ENCODE measurements at regions not wholly inside any gene's neighbourhood (a gene's known extent, or its start where the extent isn't known, plus 50 kb on each side); places are given as distances from the start of the nearest gene placed in this dataset.
"Not testable (repeated sequence)": the region's sequence is repeated elsewhere in the genome, so short reads cannot be mapped to it uniquely, and the experiment has no call there.

DNA sequence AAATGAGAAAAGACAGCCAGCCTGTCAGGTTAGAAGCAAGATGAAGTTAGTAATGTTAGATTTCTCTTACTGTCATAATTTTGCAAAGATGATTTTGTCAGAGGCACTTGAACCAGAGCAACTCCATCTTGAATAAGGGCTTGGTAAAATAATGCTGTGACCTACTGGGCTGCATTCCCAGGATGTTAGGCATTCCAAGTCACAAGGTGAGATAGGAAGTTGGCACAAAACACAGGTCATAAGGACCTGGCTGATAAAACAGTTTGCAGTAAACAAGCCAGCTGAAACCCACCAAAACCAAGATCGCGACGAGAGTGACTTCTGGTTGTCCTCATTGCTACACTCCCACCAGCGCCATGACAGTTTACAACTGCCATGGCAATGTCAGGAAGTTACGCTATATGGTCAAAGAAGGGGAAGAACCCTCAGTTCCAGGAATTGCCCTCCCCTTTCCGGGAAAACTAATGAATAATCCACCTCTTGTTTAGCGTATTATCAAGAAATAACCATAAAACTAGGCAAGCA, 1313.5 kb upstream of the TMEM132C start:
- no peak for DNase-seq

DNA sequence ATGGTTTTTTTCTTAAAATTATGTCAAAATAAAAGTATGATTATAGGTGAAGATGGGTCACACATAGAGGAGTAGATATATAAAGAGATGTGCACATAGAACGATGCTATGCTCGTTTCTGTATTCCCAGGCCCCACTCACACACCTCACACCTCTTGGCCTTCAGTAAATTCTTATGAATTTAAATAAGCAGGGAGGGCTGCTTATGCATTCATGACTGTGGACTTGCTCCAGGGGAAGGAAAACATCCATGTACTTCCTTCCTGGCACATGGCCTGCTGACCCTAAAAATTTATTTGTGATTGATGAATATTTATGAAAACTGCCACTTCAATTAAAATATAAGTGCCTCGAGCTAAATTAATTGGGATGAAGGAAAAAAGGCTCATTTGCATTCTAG, 1306.7 kb upstream of the TMEM132C start:
- no peak for DNase-seq

DNA sequence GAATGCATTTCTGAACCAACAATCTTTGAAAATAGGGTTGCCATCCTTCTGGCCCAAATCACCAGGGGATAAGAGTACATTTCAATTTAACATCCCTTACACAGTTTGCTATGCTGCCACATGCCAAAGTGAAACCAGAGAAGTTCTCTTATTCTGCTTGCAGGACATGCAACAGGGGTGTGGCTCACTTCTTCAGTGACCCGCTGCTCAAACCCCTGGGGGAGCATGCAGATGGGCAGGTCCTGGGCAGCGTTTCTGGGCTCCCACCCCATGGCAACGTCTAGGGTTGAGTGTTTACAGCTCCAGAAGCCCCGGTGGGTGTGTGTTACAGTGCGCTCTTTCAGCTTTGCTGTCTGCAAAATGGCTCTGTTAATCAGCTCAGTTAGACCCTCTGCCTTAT, 1306.3 kb upstream of the TMEM132C start:
- DNase-seq = no peak

DNA sequence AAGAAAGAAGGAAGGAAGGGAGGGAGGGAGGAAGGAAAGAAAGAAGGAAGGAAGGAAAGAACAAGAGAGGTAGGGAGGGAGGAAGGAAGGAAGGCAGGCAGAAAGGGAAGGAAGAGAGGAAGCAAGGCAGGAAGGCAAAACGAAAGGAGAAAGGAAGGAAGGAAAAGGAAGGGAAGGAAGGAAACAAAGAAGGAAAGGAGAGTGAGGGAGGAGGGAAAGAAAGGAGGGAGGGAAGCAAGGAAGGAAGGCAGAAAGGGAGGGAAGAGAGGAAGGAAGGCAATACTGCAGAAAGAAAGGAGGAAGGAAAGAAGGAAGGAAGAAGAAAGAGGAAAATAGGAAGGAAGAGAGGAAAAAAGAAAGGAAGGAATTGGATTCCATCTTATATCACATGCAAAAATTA, 1303.1 kb upstream of the TMEM132C start:
- no peak for DNase-seq

DNA sequence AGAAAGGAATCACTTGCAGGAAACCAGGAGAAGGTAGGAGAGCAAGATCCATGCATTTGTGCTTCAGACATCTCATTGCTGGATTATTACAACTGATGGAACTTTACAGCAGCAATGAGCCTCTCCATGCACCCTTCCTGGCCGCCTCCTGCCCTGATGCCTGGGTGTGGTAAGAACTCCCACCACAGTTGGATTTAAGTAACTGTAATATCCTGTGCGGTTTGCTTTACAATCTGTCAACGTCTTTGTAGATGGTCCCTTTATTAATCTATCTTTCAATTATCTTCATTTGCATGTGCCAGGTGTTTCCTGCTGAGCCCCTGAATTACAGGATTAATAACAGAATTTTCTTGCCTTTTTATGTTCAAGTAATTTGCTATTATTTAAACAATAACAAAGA, 1300.5 kb upstream of the TMEM132C start:
- no peak for DNase-seq

DNA sequence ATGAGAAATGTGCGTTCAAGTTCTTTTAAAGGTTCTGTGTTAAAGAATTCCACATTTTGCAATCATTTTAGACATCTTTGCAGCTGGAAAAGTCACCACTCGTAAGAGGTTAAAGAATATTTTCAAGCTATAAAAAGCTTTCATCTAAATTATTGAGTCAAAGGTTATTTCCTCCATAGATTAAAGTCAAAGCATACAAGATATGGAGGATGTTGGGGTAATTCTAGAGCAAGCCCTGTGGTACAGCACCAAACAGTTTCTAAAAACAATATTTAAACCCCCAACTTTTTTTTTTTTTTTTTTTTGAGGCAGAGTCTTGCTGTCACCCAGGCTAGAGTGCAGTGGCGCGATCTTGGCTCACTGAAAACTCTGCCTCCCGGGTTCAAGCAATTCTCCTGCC, 1299.8 kb upstream of the TMEM132C start:
- no peak for DNase-seq

DNA sequence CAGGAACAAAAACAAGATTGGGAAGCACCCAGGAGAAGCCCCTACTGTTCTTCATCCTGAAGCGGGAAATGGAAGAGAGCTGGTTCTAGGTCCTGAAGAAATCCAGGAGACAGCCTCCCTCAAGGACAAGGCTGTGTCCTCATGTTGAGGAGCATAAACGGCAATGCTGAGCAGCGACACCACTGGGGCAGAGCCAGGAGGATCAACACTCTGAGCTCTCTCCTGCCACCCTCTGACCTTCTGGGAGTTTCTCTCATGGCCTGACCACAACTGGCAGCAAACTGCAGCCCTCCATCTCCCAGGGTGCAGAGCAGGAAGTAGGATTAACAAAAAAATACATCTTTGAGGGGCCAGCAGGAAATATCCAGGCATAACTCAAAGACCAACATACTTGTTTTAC, 1292.2 kb upstream of the TMEM132C start:
- no peak for DNase-seq

DNA sequence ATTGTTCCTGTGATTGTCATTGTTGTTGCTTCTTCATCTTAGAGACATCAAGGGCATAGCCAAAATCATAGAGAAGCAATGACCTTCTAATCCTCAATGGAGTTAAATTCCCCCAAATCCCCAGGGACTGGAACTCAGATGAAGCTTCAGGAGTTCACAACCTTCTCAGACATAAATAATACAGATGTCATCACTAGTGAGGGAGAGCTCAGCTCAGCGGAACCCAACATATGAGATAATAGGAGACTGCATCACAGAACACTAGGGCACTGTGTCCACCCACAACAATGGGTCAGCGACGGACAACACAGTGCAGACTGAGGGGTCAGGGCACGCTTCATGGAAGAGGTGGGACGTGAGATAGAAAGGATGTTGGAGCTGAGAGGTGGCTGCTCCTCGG, 1290.4 kb upstream of the TMEM132C start:
- DNase-seq = no peak

DNA sequence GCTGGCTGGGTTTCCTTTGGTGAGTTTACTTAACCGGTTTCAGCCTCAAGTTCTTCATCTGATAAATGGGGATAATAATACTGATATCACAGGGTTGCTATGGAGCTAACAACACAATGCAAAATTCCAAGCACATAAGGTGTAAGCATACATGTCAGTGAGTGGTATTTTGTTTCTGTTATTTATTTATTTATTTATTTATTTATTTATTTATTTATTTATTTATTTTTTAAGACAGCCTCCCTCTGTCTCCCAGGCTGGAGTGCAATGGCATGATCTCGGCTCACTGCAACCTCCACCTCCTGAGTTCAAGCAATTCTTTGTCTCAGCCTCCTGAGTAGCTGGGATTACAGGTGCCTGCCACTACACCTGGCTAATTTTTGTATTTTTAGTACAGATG, 1287.4 kb upstream of the TMEM132C start:
- DNase-seq = not testable (repeated sequence)

DNA sequence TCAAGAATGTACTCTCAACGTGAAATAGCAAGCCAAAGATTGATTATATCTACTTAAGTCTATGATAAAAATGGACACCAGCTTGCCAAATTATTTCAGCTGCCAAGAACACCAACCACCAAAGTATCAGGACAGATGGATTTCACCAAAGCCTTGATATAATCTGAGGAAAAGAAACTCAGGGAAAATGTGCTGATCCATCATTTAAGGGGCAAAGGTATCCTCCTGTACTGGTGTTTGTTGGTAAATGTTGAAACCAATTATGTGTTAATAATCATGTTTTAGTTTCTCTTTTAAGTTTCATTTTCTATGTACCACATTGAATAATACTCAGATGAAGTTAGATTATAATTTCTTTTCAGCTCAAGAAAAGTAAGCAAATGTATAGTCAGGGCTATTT, 1284.3 kb upstream of the TMEM132C start:
- DNase-seq = no peak

DNA sequence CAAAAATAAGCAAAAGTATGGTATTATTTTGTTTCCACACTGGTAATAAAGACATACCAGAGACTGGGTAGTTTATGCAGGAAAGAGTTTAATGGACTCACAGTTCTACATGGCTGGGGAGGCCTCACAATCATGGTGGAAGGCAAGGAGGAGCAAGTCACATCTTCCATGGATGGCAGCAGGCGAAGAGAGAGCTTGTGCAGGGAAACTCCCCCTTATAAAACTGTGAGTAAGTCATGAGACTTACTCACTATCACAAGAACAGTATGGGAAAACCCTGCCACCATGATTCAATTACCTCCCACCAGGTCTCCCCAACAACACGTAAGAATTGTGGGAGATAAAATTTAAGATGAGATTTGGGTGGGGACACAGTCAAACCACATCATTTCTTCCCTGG, 1283.2 kb upstream of the TMEM132C start:
- not testable (repeated sequence) for DNase-seq

DNA sequence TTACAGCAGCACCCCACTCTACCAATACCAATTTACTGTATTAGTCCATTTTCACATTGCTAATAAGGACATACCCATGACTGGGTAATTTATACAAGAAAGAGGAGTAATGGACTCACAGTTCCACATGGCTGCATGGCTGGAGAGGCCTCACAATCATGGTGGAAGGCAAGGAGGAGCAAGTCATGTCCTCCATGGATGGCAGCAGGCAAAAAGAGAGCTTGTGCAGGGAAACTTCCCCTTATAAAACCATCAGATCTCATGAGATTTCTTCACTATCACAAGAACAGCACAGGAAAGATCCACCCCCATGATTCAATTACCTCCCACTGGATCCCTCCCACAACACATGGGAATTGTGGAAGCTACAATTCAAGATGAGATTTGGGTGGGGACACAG, 1281.3 kb upstream of the TMEM132C start:
- DNase-seq = not testable (repeated sequence)

DNA sequence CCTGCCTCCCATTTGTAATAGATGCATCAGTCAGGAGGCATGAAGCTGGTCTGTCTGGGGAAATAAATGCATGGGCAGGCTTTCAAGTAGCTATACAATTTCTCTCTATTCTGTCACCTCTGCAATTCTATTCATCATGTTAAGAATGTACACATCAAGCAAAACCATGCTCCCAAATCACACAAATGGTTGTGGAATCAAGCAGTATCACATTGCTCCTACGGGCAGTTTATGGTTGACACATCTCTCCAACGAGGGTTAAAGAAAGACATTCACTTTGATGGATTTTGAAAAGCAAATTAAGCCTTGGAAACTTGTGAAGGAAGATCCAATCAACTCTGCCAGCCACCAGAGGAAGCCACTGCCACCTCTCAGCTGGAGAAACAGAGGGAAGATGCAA, 1277.4 kb upstream of the TMEM132C start:
- no peak for DNase-seq

DNA sequence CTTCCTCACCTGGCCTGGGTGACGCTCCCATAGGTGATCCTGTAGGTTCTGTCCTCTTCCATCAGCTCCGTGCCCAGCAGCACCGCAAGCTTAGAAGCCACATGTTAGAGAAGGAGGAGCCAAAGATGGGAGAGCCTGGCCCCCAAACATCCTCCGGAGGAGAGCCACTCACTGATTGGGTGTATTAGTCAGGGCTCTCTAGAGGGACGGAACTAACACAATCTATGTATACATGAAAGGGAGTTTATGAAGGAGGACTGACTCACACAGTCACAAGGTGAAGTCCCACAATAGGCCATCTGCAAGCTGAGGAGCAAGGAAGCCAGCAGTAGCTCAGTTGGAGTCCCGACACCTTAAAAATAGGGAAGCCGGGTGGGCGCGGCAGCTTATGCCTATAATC, 1273.1 kb upstream of the TMEM132C start:
- DNase-seq = no peak

DNA sequence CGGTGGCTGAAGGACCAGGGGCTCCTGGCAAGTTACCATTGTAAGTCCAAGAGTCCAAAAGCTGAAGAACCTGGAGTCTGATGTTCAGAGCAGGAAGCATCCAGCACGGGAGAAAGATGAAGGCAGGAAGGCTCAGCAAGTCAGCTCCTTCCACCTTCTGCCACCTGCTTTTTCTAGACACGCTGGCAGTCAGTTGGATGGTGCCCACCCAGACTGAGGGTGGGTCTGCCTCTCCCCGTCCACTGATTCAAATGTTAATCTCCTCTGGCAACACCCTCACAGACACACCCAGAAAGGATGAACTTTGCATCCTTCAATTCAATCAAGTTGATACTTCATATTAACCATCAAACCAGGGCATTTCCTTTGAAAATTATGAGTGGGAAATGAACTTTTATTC, 1272.4 kb upstream of the TMEM132C start:
- DNase-seq = no peak

DNA sequence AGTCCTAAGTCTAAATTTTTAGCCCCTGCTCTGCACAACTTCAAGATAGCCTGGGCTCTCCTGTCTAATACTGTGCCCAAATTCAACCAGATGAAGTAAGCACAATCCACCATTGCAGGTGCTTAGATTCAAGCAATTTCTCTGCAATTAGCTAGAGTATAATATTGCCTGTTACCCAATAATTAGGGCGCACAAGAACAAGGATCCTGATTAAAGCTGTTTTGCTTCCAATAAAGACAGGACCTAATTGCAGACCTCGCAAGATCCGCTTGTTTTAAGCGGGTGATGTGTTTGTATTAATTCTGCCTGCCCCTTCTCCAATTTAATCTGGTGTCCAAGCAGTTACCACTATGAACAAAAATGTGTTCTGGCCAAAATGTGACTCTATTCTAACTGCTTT, 1268.9 kb upstream of the TMEM132C start:
- no peak for DNase-seq

DNA sequence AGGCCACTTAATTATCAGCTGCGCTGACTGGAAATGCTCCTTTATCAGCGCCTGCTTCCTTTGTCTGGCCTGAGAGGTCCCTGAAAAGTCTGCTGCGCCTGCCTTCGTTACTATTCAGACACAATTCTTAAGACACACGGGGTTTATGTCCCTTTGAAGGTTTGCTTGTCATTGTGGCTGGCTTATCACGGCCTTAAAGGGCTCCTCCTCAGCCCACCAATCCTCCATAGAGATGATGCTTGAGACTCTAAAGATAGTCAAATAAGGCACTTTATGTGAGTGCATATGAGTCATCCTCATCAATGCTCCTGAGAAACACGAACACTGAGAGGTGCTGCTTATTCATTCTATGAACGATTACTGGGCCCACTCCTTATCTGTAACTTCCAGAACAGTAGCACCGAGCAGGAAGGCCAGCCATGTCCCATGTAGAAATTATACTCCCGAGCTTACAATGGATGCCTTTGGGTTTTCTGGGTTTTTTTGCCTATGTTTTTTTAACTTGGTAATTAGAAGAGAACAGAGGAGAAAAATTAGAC, 1268.2 kb upstream of the TMEM132C start:
- no peak for DNase-seq

DNA sequence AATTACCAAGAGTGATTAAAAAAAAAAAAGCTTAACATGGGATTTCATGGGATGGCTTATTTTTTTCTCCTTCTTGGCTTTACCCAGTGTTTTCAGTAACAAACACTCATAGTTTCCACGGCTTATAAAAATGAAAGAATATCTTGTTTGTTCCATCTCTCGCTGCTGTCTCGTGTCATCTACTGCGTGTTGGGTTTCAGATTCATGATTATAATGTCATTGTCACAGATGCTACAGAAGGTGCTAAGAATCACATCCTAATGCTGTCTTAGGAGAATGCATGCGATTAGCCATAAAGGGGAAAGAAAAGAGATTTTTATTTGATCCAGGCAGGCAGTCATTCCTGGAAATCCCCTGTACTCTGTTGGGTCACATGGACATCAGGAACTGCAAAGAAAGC, 1267.6 kb upstream of the TMEM132C start:
- DNase-seq = no peak

DNA sequence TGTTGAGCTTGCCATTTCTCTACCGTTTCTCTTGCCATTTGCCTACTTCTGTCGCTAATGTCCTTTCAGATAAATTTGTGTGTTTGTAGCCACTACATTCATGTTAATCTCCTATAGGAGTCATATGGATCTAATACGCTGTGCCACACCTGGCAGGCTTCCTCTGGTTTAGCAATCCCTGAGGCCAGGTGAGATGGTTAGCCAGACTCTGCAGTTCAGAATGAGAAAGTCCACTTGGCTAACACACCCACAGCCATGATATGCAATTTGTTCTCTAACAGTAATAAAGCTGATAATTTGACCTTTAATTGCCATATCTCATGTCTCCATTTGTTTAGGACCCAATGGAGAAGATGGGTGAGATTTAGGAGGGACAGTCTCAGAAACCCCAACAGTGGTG, 1261.6 kb upstream of the TMEM132C start:
- DNase-seq = no peak

DNA sequence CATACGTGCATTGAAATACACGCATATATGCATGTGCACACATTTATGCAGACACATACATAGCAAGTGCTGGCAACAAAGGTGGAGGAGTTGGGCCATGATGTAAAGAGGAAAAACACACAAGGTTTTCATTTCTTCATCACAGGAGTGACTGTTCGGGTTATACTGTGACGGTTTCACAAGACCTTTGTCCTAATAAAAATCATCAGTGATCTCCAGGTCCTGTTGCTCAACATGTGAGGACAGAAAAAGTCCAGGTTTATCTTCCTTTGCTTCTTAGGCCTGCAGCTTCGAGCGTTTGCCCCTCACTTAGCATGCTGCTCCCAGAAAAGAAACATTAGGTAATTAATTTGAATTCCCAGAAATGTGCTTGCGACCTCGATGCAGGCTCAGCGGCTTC, 1260.0 kb upstream of the TMEM132C start:
- DNase-seq = no peak

DNA sequence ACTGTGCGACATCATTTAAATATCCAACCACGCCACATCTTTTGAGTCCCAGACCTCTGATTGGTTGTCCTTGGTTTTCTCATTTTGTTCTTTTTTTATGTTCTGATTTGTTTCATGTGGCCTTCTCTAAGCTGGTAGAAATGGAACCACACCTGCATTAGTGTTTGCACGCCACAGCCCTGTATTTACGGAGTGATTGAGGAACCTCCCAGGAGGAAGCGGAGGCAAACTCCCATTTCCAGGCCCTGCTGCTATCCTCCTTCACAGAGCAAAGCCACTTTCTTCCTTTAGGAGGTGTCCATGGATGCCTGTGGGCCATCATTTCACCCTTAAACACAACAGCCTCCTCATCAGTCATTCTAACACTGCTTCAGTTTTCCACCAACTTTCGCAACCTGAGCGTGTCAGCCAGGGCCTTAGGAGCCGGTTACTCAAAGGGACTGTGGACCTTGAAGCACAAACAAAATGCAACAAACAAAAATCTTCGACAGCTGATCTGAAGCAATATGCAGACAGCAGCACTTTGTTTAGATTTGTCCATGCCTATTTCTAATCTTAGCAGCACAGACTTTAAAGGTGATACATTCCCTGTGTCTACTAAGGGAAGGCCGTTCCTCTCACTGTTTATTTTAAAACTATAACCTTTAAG, 1258.1 kb upstream of the TMEM132C start:
- DNase-seq = no peak

DNA sequence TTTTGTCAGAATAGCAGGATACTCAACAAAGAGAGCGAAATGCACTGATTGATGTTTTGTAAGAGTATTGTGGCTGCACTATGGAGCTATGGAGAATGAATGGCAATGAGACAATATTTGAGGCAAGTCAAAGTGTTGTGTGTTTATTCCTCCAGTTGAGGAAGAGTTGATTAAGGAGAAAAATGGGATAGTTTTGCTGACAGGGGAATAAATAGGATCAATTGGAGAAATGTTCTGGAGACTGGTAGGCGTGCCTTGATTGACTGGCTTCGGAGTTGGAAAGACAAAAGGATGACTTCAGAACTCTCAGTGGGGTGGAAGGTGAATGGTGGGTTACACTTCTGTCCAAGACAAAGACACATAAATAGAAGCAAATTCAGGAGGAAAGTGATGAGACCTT, 1254.9 kb upstream of the TMEM132C start:
- DNase-seq = no peak

DNA sequence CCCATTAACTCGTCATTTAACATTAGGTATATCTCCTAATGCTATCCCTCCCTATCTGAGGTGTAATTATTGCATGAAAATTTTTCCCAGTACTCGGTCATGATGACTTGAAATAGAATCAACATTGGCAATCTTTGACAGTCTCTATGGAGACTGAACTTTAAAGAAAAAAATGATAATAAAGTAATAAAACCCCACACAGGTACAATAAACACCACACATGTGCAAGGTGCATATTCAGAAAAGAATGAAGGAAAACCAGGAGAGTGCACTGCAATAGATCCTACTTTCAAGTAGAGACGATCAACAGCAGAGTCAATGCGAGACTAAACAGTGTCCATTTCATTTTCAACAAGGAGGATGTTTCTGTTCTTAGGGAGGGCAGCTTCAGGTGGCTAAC, 1253.8 kb upstream of the TMEM132C start:
- DNase-seq = no peak

DNA sequence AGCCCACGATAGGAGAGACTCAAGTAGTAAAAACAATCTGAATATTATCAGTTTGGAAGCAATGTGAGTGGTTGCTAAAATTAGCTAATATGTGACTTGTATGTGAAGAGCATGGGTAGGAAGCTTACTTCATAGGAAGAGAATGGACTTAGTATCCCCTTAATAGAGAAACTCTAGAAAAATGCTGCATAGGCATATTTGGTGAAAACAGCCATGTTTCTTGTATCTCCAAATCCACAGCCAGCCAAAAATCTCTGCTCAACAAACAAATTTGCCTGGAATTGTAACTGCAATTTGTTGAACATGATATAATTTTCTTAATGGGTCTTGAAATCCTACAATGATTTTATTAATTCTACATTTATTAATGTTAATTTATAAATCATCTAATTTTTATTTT, 1252.9 kb upstream of the TMEM132C start:
- DNase-seq = no peak

DNA sequence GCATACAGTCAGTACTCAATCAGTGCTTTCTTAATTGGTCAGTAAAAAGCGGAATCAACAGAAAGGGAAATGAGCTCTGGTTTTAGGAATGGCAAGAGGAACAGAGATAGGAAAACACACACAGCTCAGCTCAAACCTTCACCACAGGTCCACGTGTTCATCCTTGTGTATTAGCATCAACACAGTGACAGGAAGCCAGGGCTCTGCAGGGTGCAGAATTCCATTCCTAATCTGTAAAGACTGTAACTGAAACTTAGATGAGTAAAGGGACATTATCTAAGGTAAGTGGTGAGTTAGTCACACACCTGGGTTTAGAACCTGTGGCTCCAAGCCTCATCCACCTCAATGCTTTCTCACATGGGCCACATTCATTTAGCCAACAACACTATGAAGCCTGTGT, 1242.2 kb upstream of the TMEM132C start:
- no peak for DNase-seq
